Endothelial cell of umbilical vein (primary cell): ENCODE measurements at regions not wholly inside any gene's neighbourhood (a gene's known extent, or its start where the extent isn't known, plus 50 kb on each side); places are given as distances from the start of the nearest gene placed in this dataset.

Experiments used
- EZH2 ChIP-seq: IDR thresholded peaks from 2 replicates; pipeline ENCODE4 v1.6.1; 2012; ENCODE audit warnings: borderline replicate concordance, low read depth, mild to moderate bottlenecking, moderate library complexity, low read length, inconsistent platforms; ENCODE audit not compliant: severe bottlenecking
- FOS ChIP-seq: IDR thresholded peaks from 2 replicates; pipeline ENCODE4 v1.6.1; 2011; ENCODE audit warnings: mild to moderate bottlenecking, low read length, moderate library complexity, borderline replicate concordance; ENCODE audit not compliant: insufficient read depth
- GATA2 ChIP-seq: IDR thresholded peaks from 2 replicates; pipeline ENCODE4 v1.7.0; 2011; ENCODE audit warnings: low read depth, mild to moderate bottlenecking, moderate library complexity, mixed read lengths, low read length; ENCODE audit not compliant: insufficient read length, insufficient read depth
- JUN ChIP-seq: IDR thresholded peaks from 2 replicates; pipeline ENCODE4 v1.6.1; 2011; ENCODE audit warnings: borderline replicate concordance, low read depth; ENCODE audit not compliant: insufficient read length, insufficient read depth
- MYC ChIP-seq: IDR thresholded peaks from one replicate; pipeline ENCODE4 v1.6.1; 2011; ENCODE audit warnings: mild to moderate bottlenecking, low read depth, low read length
- POLR2A ChIP-seq: IDR thresholded peaks from 2 replicates; pipeline ENCODE4 v1.6.1; 2012; ENCODE audit warnings: low read depth, mild to moderate bottlenecking, control low read depth, low read length
- POLR2AphosphoS5 ChIP-seq: IDR thresholded peaks from 2 replicates; pipeline ENCODE4 v1.6.1; 2012; ENCODE audit warnings: low read depth, mild to moderate bottlenecking, control low read depth, low read length, moderate library complexity; ENCODE audit not compliant: insufficient read depth
- TF ChIP-seq, protein P1 (sequence below), 2 donors: IDR thresholded peaks; 1 replicate in 1 of 2; 2 replicates in 1 of 2; pipeline ENCODE4 v1.5.1; 2011; ENCODE audit warnings: low read length in 2 of 2, mild to moderate bottlenecking in 2 of 2, moderate library complexity in 2 of 2, control low read depth in 1 of 2, inconsistent platforms in 1 of 2, low read depth in 1 of 2; ENCODE audit not compliant: insufficient read depth in 1 of 2; ENCODE audit errors: extremely low read depth in 1 of 2
- TF ChIP-seq, protein P2 (sequence below): IDR thresholded peaks from 2 replicates; pipeline ENCODE4 v1.6.1; 2011; ENCODE audit not compliant: insufficient read depth, insufficient read length

DNA sequence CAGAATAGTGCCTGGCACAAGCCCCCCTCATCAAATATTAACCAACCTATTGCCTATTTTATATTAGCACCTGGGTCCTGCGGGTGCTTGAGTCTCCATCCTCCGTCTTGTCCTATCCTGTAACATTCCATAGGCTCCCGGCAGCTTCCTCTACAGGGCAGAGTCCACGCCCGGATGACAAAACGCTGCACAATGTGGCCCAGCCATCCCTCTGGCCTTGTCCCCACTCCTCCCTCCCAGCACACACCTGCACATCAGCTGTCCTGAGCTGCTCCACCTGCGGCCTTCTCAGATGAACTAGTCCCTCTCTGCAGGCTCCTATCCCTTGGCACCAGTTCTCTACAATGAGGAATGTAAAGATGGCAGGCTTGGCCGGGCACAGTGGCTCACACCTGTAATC lies 153.5 kb upstream of the PDE1C start:
- TF ChIP-seq POLR2AphosphoS5 (no peak), POLR2A (no peak), EZH2 (no peak), MYC (no peak), JUN (no peak), FOS (no peak), GATA2 (no peak)
- TF ChIP-seq, protein P1, sequence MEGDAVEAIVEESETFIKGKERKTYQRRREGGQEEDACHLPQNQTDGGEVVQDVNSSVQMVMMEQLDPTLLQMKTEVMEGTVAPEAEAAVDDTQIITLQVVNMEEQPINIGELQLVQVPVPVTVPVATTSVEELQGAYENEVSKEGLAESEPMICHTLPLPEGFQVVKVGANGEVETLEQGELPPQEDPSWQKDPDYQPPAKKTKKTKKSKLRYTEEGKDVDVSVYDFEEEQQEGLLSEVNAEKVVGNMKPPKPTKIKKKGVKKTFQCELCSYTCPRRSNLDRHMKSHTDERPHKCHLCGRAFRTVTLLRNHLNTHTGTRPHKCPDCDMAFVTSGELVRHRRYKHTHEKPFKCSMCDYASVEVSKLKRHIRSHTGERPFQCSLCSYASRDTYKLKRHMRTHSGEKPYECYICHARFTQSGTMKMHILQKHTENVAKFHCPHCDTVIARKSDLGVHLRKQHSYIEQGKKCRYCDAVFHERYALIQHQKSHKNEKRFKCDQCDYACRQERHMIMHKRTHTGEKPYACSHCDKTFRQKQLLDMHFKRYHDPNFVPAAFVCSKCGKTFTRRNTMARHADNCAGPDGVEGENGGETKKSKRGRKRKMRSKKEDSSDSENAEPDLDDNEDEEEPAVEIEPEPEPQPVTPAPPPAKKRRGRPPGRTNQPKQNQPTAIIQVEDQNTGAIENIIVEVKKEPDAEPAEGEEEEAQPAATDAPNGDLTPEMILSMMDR (IDR thresholded peaks at IDR 0.05; ENCODE audit: extremely low read depth in 1 of 2, insufficient read depth in 1 of 2, low read depth in 1 of 2, low read length in 2 of 2) = no peak
- TF ChIP-seq, protein P2, sequence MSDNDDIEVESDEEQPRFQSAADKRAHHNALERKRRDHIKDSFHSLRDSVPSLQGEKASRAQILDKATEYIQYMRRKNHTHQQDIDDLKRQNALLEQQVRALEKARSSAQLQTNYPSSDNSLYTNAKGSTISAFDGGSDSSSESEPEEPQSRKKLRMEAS = no peak
